ENCODE measurements at regions not wholly inside any gene's neighbourhood (a gene's known extent, or its start where the extent isn't known, plus 50 kb on each side); places are given as distances from the start of the nearest gene placed in this dataset.

- DNase-seq: peak; percentile 60
Measured at GRCh38 chr3:124559846-124560574, 170.2 kb upstream of the UMPS start.

- DNase-seq: no peak
Measured at GRCh38 chr3:124560666-124561215, 169.5 kb upstream of the UMPS start.

DNA sequence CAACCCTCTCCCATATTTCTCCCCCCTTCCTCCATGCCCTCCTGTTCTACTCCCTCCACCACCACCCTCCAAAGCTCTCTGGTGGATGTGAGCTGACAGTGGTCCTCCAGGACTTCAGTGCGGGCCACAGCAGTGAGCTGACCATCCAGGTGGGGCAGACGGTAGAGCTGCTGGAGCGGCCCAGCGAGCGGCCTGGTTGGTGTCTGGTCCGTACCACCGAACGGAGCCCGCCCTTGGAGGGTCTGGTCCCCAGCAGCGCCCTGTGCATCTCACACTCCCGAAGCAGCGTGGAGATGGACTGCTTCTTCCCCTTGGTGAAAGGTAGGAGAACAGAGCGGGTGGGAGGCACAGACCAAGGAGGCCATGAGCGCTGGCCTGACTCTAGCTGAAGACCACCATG is 167.5 kb upstream of the UMPS start:
- no peak for DNase-seq

DNA sequence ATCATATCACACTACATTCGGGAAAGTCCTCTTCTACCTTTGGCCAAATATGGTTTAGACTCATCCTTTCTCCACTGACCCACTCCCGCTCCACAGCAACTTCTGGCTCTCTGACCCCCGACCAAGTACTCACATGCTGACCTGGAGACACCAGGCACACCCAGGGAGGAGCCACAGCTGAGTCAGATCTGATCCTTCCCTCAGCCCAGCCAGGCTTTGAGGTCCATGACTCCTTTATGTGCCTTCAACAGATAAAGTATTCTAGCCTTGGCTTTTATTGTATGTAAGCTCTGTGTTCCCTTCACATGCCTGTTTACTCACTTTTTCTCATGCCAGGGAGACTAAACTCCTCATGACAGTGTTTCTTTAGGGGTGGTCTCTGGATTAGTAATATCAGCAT is 166.9 kb upstream of the UMPS start:
- no peak for DNase-seq

DNA sequence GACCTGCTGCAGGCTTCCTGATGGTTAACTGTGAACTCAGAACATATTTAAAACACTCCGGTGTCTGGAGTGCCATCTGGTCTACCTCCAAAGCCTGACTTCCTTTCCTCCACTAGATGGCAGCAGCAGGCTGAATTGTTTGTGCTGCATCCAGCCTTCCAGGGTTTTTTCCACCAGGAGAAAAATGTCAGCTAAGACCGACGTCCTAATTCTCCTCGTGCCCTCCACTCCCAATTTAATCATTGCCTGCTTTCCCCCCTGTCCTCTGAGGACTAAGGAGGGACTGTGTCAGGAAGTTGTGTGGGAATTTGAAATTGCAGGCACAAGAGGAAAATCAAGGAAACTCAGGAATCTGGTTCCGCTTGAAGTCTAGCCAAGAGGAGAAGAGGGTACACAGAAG is 165.2 kb upstream of the UMPS start:
- peak; percentile 54 for DNase-seq

DNA sequence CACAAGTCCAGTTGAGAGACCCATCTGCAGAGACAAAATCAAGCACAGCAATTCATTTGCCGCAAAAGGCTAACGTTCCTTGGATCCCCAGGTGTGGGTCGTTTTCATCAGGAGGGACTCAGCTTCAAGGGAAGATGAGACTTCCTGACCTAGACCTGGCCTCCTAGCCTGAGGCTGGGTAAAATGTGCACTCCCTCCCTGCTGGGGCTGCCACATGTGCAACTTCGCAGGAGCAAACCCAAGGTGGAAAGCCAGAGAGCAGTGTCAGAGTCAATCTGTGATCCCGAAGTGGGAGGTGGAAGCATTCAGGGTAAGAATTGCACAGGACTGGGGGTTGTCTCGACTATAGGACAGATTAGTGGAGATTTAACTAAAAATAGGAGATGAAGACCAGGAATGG is 164.7 kb upstream of the UMPS start:
- DNase-seq: no peak

DNA sequence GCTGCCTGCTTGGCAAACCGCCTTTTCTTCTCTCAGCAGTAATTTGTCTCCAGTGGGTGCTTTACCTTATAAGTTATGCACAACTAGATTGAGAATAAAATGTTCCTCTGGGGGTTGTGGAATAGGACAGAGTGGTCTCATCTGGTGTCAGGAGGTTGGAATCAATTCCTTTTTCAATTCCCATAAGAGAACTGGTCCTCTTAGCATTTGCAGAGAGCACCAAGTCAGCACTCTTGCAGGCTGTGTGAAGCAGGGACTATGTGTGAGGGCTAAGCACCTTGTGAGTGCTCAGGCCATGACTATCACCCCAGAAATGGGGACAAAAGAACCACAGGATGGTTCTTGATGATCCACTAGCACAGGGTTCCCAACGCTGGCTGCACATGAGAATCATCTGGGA is 163.6 kb upstream of the UMPS start:
- no peak for DNase-seq

DNA sequence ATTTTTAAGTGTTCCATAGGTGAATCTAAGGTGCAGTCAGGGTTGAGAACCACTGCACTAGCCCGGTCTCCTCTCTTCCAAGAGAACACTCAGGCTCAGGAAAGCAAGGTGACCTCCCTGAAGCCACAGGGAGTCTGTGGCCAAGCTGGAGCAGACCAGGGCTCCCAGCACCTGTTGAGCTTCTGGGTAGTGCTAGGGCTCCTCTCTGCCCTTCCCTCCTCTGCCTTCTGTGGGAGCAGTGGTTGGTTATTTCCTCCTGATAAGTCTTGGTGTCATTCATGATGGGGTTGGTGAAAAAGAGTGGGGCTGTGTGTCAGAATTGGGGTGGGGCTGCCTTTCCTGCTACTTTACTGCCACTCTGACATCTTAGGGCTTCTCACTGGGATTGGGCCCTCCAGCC is 163.1 kb upstream of the UMPS start:
- DNase-seq: no peak

DNA sequence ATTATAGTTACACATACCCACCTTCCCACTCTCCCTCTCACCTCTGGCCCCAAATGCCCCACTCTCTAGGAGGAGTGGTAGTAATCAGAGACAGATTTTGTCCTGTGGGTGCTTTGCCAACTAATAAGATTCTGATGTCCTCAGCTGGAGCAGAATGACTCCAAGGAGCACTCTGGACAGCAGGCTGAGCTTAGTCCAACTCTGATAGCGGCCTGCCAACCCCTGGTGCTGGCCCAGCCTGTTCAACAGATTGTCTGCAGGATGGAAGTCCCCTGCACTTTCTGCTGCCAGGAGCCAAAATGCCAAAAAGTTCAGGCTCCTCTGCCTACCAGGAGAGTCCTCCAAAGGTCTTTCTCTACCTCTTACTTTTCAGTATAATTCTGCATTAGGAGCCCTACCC is 160.5 kb upstream of the UMPS start:
- DNase-seq: no peak

DNA sequence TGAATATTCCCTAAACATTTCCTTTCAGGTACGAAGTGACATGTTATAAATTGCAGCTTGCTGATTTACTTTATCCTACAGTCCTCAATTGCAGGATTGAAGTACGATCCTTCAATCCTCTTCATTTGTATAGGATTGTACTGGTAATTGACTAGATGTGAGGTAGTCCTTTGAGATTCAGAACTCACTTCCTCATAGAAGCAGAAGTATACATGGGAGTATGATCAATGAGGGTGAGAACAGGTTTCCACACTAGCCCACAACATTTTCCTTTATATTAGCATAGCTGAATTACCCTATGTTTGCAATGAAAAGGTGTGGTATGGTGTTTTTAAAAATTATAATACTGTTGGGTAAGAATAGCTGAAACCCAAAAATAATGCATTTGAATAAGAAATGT is 160.0 kb upstream of the UMPS start:
- no peak for DNase-seq

- DNase-seq: no peak
Measured at GRCh38 chr3:124572851-124573405, 157.3 kb upstream of the UMPS start.

- DNase-seq: no peak
Measured at GRCh38 chr3:124574012-124574411, 156.2 kb upstream of the UMPS start.

DNA sequence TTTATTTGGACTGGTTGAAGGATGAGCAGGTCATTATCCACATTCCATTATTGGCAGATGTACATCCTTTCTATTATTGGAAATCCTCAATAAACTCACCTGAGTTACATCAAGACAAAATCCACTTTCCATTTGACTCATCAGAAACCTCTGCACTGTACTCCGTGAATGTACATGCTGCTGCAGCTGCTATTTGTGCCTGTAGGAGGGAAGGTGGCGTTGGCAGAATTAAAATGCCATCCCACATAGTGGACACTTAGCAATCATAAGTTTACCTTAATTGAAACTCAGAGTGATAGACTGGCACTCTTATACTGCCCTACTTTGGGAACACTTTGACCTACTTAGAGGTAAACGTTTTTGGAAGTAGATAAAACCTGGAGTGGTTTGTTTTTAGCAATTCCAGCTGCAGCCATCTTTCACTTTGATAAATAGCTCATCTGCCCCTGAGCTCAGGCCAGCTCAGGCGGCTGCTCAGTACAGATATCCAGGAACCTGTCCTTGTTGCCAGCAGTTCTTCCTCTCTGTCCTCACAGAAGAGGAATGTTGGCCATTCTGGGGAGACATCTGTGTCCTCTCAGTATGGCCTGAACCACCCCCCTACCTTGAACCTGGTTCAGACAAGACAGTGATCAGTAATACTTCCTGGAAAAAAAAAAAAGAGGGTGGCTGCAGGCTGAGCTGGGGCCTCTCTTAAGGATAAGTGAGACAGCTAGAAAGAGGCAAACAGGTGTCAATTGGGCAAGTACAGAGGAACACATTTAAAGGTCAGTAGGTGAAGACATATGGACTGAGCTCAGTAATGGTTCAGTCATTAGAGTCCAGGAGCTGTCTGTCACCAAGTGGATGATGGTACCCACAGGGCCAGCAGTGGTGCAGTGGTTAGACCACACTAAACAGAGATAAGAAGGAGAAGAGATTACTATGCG is 153.4 kb upstream of the UMPS start:
- DNase-seq: no peak

DNA sequence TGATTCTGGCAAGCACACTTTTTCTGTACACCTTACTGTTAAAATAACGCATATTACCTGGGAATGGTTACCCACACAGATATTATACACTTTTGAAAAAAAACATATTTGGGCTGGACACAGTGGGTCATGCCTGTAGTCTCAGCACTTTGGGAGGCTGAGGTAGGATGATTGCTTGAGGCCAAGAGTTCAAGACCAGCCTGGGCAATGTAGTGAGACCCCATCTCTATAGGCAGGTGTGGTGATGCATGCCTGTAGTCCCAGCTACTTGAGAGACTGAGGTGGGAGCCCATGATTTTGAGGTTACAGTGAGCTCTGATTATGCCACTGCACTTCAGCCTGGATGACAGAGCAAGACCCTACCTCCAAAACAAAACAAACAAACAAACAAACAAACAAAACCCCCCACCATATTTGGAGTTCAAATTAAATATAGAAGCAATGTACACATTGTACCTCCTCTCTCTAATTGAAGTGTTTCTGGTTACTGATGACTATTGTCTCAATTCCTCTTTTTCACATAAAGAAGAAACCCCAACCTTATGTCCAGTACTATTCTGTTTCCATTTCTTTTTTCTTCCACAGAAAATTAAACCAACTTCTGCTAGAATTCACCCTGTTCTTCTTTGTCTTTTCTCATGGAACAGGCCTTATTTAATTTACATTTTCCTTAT is 152.6 kb upstream of the UMPS start:
- DNase-seq: no peak

DNA sequence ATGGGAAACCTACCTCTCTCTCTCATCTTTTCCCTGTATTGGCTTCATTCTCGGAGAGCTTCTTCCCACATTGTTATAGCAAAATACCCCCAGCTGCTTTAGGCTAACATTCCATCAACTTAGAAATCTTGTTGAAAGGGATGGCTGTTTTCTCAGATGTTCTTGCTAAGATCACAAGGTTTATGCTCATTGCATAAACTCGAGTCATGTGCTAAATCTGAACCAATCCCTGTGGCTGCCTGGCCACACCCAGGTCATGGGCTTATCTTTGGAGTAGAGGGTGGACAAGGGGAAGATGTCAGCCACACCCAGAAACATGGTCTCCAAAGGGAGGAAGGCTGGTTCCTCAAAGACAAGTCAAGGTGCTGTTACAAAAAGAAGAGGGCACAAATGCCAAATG is 150.6 kb upstream of the UMPS start:
- no peak for DNase-seq

DNA sequence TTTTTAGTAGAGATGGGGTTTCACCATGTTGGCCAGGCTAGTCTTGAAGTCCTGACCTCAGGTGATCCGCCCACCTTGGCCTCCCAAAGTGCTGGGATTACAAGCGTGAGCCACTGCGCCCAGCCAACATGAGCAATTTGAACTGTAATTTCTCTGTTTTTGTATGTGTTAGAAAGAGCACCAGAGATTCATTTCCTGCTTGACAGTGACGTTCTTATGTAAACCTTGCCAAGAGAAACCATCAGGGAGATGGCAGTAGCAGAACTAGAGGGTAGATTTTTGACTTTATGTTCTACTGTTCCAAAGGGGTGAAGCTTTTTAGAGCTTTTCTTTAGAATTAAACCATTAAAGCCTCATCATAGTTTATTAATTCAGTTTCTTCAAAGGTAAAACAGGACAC is 148.1 kb upstream of the UMPS start:
- DNase-seq: no peak

DNA sequence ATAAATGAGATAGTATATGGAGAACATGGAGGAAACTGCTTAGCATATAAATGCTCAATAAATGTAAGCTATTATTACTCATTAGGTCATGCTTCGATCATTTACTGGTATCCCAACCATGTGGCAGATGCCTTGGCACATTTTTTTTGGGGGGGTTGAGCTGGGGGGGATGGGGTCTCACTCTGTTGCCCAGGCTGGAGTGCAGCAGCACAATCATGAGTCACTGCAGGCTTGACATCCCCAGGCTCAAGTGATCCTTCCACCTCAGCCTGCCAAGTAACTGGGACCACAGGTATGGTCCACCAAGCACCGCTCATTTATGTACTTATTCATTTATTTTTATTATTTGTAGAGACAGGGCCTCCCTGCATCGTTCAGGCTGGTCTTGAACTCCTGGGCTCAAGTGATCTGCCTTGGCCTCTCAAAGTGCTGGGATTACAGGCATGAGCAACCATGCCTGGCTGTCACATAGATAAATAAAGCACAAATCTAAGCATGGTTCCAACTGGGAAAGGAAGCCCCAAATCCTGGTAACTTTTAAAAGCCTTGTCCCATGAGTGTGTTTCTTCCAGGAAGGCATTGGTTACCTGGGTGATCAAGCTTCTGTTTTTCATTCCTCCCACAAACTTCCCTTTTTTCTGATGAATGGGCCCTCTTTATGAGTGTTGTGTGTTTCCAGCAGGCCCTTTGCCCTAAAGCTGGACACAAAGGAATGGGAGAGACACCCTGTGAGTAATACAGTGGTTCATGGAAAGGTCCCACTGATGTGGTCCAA is 147.4 kb upstream of the UMPS start:
- DNase-seq: no peak

GRCh38 chr3:124584245-124584551 is 146.1 kb upstream of the UMPS start:
- no peak for DNase-seq

DNA sequence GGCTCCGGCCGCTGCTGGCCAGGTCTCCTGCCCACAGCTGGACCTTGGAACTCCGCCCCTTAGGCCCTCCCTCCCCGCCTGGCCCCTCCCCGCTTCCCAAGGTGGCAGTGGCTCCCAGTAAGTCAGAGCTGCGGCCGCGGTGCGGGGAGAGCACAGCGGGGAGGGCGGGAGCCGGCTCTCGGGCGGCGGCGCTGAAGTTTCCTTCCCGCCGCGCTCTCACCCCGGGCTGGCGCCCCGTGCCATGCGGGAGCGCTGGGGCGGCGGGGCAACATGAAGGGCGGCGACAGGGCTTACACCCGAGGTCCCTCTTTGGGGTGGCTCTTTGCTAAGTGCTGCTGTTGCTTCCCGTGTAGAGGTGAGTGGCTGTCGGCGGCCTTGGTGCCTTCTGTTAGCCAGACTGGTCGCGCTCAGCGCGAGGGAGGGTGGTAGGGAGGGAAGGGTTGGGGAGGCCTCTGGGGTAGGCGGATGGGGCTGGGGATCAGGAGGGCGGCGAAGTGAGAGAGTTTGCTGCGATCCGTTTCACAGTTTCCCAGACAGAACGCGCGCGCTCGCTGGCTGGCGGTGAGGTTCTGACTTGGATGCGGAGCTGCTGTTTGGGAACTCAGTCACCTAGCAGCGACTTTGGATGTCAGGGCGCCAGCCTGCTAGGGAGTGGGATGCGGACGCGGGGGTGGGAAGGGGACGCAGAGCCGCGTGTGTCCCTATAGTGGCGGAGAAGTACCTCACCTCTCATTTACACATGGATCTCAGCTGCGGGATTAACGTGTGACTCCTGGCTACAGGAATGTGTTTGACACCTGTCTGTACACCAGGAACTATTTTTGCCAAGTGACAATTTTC is 145.5 kb upstream of the UMPS start:
- DNase-seq: peak; percentile 38

DNA sequence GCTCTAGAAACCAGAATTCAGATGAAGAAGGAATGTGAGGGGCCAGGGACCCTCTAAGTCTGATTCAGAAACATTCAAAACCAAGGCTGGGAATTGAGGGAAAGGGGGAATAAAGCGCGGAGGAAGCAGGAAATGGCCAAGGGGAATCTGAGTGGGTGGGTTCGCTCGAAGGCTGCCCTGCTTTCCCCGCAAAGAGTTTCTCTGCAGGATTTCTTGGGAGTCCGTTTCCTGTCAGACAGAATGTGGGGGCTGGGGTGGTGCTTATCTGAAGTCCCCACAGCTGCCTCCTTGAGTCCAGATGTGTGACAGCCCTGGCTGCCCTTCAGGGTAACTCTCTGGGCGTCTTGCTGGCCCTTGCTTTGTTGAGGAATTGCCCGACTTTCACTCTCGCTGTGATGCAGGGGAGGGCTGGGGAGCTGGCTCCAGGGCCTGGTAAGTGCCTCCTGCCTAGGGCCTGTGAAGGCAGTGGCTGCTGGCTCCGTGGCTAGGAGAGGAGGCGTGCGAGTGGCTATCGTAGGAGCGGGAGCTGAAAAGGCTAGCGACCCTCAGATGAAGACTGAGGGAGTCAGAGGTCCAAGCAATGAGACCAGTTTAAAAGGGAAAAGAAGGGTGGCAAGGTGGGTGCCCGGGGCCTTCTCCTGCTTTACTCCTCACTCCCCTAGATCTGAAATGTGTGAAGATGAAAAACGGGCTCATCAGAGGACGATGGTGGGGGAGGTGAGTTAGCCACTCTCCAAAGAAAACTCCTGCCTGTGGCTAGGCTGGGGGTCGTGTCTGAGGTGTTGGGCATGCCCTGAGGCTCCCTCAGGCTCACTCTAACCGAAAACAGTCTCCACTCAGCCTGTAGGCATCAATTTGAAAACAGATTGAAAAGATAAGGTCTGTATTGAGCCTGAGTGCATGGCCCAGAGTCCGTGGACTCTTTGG is 143.9 kb upstream of the UMPS start:
- DNase-seq: no peak
